ENCODE measurements at regions not wholly inside any gene's neighbourhood (a gene's known extent, or its start where the extent isn't known, plus 50 kb on each side); places are given as distances from the start of the nearest gene placed in this dataset.

DNA sequence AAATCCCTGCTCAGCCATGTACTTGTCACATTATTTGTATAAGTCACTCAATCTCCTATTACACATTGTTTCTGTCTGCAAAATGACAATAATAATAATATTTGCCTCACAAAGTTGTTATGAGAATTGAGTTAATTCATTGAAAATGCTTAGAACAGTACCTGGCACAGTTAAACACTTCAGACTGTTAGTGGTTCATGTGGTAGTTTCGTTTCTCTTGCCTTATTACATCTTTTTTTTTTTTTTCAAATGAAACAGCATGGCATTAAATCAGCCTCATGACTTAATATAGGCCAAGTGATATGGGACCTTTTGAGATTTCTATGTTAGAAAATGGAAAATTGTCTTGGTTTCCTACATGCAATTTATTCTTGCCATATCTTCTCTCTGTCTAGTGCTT, 71.0 kb upstream of the CRY1 start:
- no peaks in the 10 kb centered on the region for H3K36me3 ChIP-seq (replicated peaks in 1 of 2; ENCODE audit: control insufficient read depth in 1 of 2, insufficient read depth in 2 of 2, low read length in 2 of 2)
- no peaks in the 10 kb centered on the region for H3K27me3 ChIP-seq (ENCODE audit: control insufficient read depth in 1 of 2, insufficient read depth in 2 of 2, low read length in 2 of 2)
- no peaks in the 10 kb centered on the region for H3K9me3 ChIP-seq (ENCODE audit: low read length)
- DNase-seq (ENCODE audit: low spot score) (no peak), FAIRE-seq (no peak), ATAC-seq (no peak)
- H3K4me3 ChIP-seq (replicated peaks in 1 of 3; ENCODE audit: insufficient read depth in 1 of 3, low read depth in 2 of 3, low read length in 3 of 3): no peak overlapping the region
- BruUV-seq (replicated peaks): no TSS peak
- POLR2A ChIA-PET: no interaction called here
- H3K79me2 ChIP-seq (ENCODE audit: insufficient read depth, low read length): no peaks in the 10 kb centered on the region
- no peak overlapping the region for H3K4me2 ChIP-seq (ENCODE audit: low read depth, low read length)
- 2% methylated on average over 1 of the region's 1 CpG for WGBS (ENCODE audit: low lambda C conversion rate)
- H3K4me1 ChIP-seq (ENCODE audit: insufficient read depth, low read length): no peaks in the 10 kb centered on the region
- TF ChIP-seq ZNF570 (CRISPR knock-in tag; IDR thresholded peaks at IDR 0.05; ENCODE audit: borderline replicate concordance) (no peak), PAXIP1 (CRISPR knock-in tag; conservative IDR thresholded peaks at IDR 0.05) (no peak), CBX1 (IDR thresholded peaks at IDR 0.05; ENCODE audit: low read depth) (no peak), ZNF558 (CRISPR knock-in tag; IDR thresholded peaks at IDR 0.05; ENCODE audit: borderline replicate concordance) (no peak), EED (CRISPR knock-in tag; IDR thresholded peaks at IDR 0.05) (no peak), ZNF264 (CRISPR knock-in tag; IDR thresholded peaks at IDR 0.05) (no peak)
- H3K9ac ChIP-seq (ENCODE audit: insufficient read depth, low read depth, low read length): no peak overlapping the region
- H3K27ac ChIP-seq (ENCODE audit: extremely low read length, insufficient read depth, low read length): no peak overlapping the region
- H4K20me1 ChIP-seq (ENCODE audit: insufficient read depth, low read length): no peaks in the 10 kb centered on the region
- in situ Hi-C loops (cut with HindIII; ENCODE audit: extremely low pct_ligation_motif_present, low pct_unique_long_range_greater_than_20kb) (no loop called here), intact Hi-C loops (cut with micrococcal nuclease; ENCODE audit: unreplicated experiment) (no loop called here)
- CTCF ChIA-PET (ENCODE audit: low intra/inter-chr PET ratio, low total read pairs): no interaction called here
- H2AFZ ChIP-seq (ENCODE audit: low read length): no peak overlapping the region

- no peaks in the 10 kb centered on the region for H3K36me3 ChIP-seq (replicated peaks in 1 of 2; ENCODE audit: control insufficient read depth in 1 of 2, insufficient read depth in 2 of 2, low read length in 2 of 2)
- no peaks in the 10 kb centered on the region for H3K9me3 ChIP-seq (ENCODE audit: low read length)
- H3K79me2 ChIP-seq (ENCODE audit: insufficient read depth, low read length): no peaks in the 10 kb centered on the region
- intact Hi-C loops (cut with micrococcal nuclease; ENCODE audit: unreplicated experiment) (no loop called here), in situ Hi-C loops (cut with HindIII; ENCODE audit: extremely low pct_ligation_motif_present, low pct_unique_long_range_greater_than_20kb) (no loop called here)
- H3K27ac ChIP-seq (ENCODE audit: extremely low read length, insufficient read depth, low read length): no peak overlapping the region
- H2AFZ ChIP-seq (ENCODE audit: low read length): no peak overlapping the region
- no TSS peak for BruUV-seq (replicated peaks)
- H3K9ac ChIP-seq (ENCODE audit: insufficient read depth, low read depth, low read length): no peak overlapping the region
- no peaks in the 10 kb centered on the region for H3K4me1 ChIP-seq (ENCODE audit: insufficient read depth, low read length)
- DNase-seq (ENCODE audit: low spot score) (no peak), FAIRE-seq (no peak), ATAC-seq (no peak)
- WGBS (ENCODE audit: low lambda C conversion rate): 10% methylated on average over 1 of the region's 1 CpG
- H3K4me2 ChIP-seq (ENCODE audit: low read depth, low read length): no peak overlapping the region
- ChIA-PET POLR2A (no interaction called here), CTCF (ENCODE audit: low intra/inter-chr PET ratio, low total read pairs) (no interaction called here)
- no peaks in the 10 kb centered on the region for H3K27me3 ChIP-seq (ENCODE audit: control insufficient read depth in 1 of 2, insufficient read depth in 2 of 2, low read length in 2 of 2)
- H3K4me3 ChIP-seq (replicated peaks in 1 of 3; ENCODE audit: insufficient read depth in 1 of 3, low read depth in 2 of 3, low read length in 3 of 3): no peak overlapping the region
- no peaks in the 10 kb centered on the region for H4K20me1 ChIP-seq (ENCODE audit: insufficient read depth, low read length)
- TF ChIP-seq IKZF4 (CRISPR knock-in tag; IDR thresholded peaks at IDR 0.05; ENCODE audit: borderline replicate concordance, low read depth, not compliant biosample characterization) (no peak), PHF20 (CRISPR knock-in tag; IDR thresholded peaks at IDR 0.05) (no peak), ZBTB20 (CRISPR knock-in tag; IDR thresholded peaks at IDR 0.05; ENCODE audit: borderline replicate concordance, low read depth) (no peak), NR2C2 (CRISPR knock-in tag; IDR thresholded peaks at IDR 0.05; ENCODE audit: borderline replicate concordance) (no peak), RNF219 (CRISPR knock-in tag; IDR thresholded peaks at IDR 0.05) (no peak), NFE2L1 (CRISPR knock-in tag; IDR thresholded peaks at IDR 0.05; ENCODE audit: borderline replicate concordance) (no peak), ZNF619 (CRISPR knock-in tag; IDR thresholded peaks at IDR 0.05) (no peak)
- TF ChIP-seq, protein P1, sequence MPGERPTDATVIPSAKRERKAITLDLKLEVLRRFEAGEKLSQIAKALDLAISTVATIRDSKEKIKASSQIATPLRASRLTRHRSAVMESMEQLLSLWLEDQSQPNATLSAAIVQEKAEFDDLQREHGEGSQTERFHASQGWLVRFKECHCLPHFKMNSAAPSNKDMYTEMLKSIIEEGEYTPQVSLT (CRISPR knock-in tag; IDR thresholded peaks at IDR 0.05; ENCODE audit: borderline replicate concordance, low read depth): no peak
Observed at GRCh38 chr12:107165581-107165980, 72.2 kb upstream of the CRY1 start.
